DMS153 treated with DMSO at 0.1 percent for 48 hours (cell line): ENCODE measurements at regions not wholly inside any gene's neighbourhood (a gene's known extent, or its start where the extent isn't known, plus 50 kb on each side); places are given as distances from the start of the nearest gene placed in this dataset.
"Not testable (repeated sequence)": the region's sequence is repeated elsewhere in the genome, so short reads cannot be mapped to it uniquely, and the experiment has no call there.

ENCODE experiments used
- DNase-seq: peaks from one replicate; lab custom pipeline; 2025; ENCODE audit not compliant: unreplicated experiment; lab: John Stamatoyannopoulos, UW

GRCh38 chr21:35451276-35451675 is 402.2 kb upstream of the RUNX1 start:
- DNase-seq = no peak

- DNase-seq = no peak
Measured at GRCh38 chr21:35450830-35451229, 401.7 kb upstream of the RUNX1 start.

- no peak for DNase-seq
Measured at GRCh38 chr21:35449846-35450245, 400.7 kb upstream of the RUNX1 start.

- DNase-seq = no peak
Measured at GRCh38 chr21:35448876-35449599, 399.9 kb upstream of the RUNX1 start.

GRCh38 chr21:35444391-35444790 is 395.3 kb upstream of the RUNX1 start:
- no peak for DNase-seq

- no peak for DNase-seq
Measured at GRCh38 chr21:35441868-35442582, 392.9 kb upstream of the RUNX1 start.

- DNase-seq = no peak
Measured at GRCh38 chr21:35438643-35439404, 389.7 kb upstream of the RUNX1 start.

GRCh38 chr21:35437941-35438340 is 388.8 kb upstream of the RUNX1 start:
- DNase-seq = no peak

GRCh38 chr21:35436899-35437298 is 387.8 kb upstream of the RUNX1 start:
- DNase-seq = no peak

GRCh38 chr21:35432601-35433000 is 383.5 kb upstream of the RUNX1 start:
- not testable (repeated sequence) for DNase-seq

GRCh38 chr21:35430260-35430659 is 381.2 kb upstream of the RUNX1 start:
- DNase-seq = no peak

GRCh38 chr21:35428937-35429336 is 379.8 kb upstream of the RUNX1 start:
- DNase-seq = no peak

GRCh38 chr21:35428489-35428888 is 379.4 kb upstream of the RUNX1 start:
- no peak for DNase-seq

GRCh38 chr21:35428001-35428320 is 378.9 kb upstream of the RUNX1 start:
- no peak for DNase-seq

GRCh38 chr21:35427320-35428000 is 378.4 kb upstream of the RUNX1 start:
- DNase-seq = no peak

- DNase-seq = no peak
Measured at GRCh38 chr21:35426897-35427296, 377.8 kb upstream of the RUNX1 start.

GRCh38 chr21:35426469-35426868 is 377.4 kb upstream of the RUNX1 start:
- DNase-seq = no peak

GRCh38 chr21:35424122-35424521 is 375.0 kb upstream of the RUNX1 start:
- no peak for DNase-seq

- no peak for DNase-seq
Measured at GRCh38 chr21:35423709-35424108, 374.6 kb upstream of the RUNX1 start.

- no peak for DNase-seq
Measured at GRCh38 chr21:35422011-35422410, 372.9 kb upstream of the RUNX1 start.

- DNase-seq = no peak
Measured at GRCh38 chr21:35421221-35421620, 372.1 kb upstream of the RUNX1 start.
